ENCODE measurements at regions not wholly inside any gene's neighbourhood (a gene's known extent, or its start where the extent isn't known, plus 50 kb on each side); places are given as distances from the start of the nearest gene placed in this dataset.
A peak's percentile ranks its signal among the peaks of the same experiment; 100 is the strongest.

DNA sequence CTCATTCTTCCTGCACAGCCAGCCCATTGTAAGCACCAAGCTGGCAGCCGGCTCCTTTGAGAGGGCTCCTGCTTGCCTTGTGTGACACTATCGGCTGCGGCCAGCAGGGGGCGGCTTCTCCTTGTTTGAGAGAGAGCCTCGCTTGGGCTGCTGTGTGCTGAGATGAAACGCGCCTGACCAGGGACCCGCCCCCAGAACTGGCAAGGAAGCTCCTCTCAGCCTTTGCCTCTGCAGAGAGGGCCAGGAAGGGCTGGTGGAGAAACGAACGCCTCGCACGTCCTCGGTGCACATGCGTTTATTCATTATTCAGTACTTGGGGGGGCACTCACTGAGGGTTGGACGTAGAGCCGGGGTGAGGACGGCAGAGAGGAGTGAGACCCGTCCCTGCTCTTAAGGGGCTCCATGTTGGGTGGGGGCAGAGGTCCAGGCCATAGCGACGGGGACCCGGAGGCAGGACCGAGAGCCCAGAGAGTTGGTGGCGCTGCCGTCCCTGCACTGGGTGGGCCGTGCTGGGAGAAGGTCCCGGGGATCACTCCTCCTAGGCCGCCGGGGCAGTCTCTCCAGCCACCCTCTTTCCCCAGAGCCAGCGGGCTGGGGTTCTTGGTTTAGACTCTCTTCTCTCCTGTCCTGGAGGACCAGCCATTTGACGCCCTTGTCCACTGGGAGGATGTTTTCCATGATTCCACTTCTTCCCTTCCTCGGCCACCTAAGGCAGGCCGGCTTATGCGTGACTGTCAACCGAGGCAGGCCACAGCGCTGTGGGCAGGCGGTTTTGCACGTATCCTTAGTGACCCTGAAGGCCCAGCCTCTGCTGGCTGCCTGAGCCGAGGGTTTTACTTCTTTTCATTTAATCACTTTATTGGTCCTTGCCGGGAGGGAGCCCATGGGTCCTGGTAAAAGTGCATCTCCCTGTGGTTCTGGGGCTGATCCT, 174.5 kb downstream of the KATNAL1 start (continued):
- TF ChIP-seq, protein P1, sequence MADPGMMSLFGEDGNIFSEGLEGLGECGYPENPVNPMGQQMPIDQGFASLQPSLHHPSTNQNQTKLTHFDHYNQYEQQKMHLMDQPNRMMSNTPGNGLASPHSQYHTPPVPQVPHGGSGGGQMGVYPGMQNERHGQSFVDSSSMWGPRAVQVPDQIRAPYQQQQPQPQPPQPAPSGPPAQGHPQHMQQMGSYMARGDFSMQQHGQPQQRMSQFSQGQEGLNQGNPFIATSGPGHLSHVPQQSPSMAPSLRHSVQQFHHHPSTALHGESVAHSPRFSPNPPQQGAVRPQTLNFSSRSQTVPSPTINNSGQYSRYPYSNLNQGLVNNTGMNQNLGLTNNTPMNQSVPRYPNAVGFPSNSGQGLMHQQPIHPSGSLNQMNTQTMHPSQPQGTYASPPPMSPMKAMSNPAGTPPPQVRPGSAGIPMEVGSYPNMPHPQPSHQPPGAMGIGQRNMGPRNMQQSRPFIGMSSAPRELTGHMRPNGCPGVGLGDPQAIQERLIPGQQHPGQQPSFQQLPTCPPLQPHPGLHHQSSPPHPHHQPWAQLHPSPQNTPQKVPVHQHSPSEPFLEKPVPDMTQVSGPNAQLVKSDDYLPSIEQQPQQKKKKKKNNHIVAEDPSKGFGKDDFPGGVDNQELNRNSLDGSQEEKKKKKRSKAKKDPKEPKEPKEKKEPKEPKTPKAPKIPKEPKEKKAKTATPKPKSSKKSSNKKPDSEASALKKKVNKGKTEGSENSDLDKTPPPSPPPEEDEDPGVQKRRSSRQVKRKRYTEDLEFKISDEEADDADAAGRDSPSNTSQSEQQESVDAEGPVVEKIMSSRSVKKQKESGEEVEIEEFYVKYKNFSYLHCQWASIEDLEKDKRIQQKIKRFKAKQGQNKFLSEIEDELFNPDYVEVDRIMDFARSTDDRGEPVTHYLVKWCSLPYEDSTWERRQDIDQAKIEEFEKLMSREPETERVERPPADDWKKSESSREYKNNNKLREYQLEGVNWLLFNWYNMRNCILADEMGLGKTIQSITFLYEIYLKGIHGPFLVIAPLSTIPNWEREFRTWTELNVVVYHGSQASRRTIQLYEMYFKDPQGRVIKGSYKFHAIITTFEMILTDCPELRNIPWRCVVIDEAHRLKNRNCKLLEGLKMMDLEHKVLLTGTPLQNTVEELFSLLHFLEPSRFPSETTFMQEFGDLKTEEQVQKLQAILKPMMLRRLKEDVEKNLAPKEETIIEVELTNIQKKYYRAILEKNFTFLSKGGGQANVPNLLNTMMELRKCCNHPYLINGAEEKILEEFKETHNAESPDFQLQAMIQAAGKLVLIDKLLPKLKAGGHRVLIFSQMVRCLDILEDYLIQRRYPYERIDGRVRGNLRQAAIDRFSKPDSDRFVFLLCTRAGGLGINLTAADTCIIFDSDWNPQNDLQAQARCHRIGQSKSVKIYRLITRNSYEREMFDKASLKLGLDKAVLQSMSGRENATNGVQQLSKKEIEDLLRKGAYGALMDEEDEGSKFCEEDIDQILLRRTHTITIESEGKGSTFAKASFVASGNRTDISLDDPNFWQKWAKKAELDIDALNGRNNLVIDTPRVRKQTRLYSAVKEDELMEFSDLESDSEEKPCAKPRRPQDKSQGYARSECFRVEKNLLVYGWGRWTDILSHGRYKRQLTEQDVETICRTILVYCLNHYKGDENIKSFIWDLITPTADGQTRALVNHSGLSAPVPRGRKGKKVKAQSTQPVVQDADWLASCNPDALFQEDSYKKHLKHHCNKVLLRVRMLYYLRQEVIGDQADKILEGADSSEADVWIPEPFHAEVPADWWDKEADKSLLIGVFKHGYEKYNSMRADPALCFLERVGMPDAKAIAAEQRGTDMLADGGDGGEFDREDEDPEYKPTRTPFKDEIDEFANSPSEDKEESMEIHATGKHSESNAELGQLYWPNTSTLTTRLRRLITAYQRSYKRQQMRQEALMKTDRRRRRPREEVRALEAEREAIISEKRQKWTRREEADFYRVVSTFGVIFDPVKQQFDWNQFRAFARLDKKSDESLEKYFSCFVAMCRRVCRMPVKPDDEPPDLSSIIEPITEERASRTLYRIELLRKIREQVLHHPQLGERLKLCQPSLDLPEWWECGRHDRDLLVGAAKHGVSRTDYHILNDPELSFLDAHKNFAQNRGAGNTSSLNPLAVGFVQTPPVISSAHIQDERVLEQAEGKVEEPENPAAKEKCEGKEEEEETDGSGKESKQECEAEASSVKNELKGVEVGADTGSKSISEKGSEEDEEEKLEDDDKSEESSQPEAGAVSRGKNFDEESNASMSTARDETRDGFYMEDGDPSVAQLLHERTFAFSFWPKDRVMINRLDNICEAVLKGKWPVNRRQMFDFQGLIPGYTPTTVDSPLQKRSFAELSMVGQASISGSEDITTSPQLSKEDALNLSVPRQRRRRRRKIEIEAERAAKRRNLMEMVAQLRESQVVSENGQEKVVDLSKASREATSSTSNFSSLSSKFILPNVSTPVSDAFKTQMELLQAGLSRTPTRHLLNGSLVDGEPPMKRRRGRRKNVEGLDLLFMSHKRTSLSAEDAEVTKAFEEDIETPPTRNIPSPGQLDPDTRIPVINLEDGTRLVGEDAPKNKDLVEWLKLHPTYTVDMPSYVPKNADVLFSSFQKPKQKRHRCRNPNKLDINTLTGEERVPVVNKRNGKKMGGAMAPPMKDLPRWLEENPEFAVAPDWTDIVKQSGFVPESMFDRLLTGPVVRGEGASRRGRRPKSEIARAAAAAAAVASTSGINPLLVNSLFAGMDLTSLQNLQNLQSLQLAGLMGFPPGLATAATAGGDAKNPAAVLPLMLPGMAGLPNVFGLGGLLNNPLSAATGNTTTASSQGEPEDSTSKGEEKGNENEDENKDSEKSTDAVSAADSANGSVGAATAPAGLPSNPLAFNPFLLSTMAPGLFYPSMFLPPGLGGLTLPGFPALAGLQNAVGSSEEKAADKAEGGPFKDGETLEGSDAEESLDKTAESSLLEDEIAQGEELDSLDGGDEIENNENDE (IDR thresholded peaks at IDR 0.05; ENCODE audit: insufficient replicate concordance, low read length), result no peak
- TF ChIP-seq CTCF (IDR thresholded peaks at IDR 0.05; ENCODE audit: control extremely low read depth in 1 of 3, insufficient read depth in 1 of 3, low read depth in 1 of 3, low read length in 3 of 3) (peak; percentile 83 to 92 (median 91)), MAFK (IDR thresholded peaks at IDR 0.05; ENCODE audit: low read depth, low read length) (no peak), TAF7 (optimal IDR thresholded peaks at IDR 0.05; ENCODE audit: borderline replicate concordance, low read depth, low read length) (no peak), RNF2 (IDR thresholded peaks at IDR 0.05; ENCODE audit: borderline replicate concordance, low read depth, low read length, missing control alignments, poor library complexity, severe bottlenecking) (no peak), JUN (IDR thresholded peaks at IDR 0.05; ENCODE audit: low read depth, low read length) (0 out of 2 replicates have a peak, but pooled peaks have one; percentile 11)
